H9 (cell line): ENCODE measurements at regions not wholly inside any gene's neighbourhood (a gene's known extent, or its start where the extent isn't known, plus 50 kb on each side); places are given as distances from the start of the nearest gene placed in this dataset.

Experiments used
- DNase-seq: peaks from one replicate; pipeline ENCODE4 v3.0.0-alpha.2; 2017
- H2AFZ ChIP-seq: one replicate; pipeline ENCODE4 v1.6.1; 2013; ENCODE audit warnings: mild to moderate bottlenecking, low read length, control low read depth, moderate library complexity
- H2AK5ac ChIP-seq: 2 replicates; pipeline ENCODE4 v1.6.1; 2013; ENCODE audit warnings: low read length, control low read depth, mixed read lengths; ENCODE audit not compliant: insufficient read length
- H2BK120ac ChIP-seq: one replicate; pipeline ENCODE4 v1.6.1; 2013; ENCODE audit warnings: low read depth, mild to moderate bottlenecking, low read length, control low read depth, inconsistent platforms; ENCODE audit not compliant: poor library complexity, severe bottlenecking
- H2BK12ac ChIP-seq: 2 replicates; pipeline ENCODE4 v1.6.1; 2013; ENCODE audit warnings: low read length, control low read depth, mixed read lengths, low read depth; ENCODE audit not compliant: insufficient read length
- H2BK15ac ChIP-seq: 2 replicates; pipeline ENCODE4 v1.6.1; 2013; ENCODE audit warnings: low read depth, low read length, control low read depth
- H2BK20ac ChIP-seq: one replicate; pipeline ENCODE4 v1.6.1; 2013; ENCODE audit warnings: low read depth, mild to moderate bottlenecking, low read length, control low read depth, inconsistent platforms; ENCODE audit not compliant: poor library complexity, severe bottlenecking
- H2BK5ac ChIP-seq: 2 replicates; pipeline ENCODE4 v1.6.1; 2013; ENCODE audit warnings: low read length, control low read depth, mixed read lengths; ENCODE audit not compliant: insufficient read length
- H3K14ac ChIP-seq: 2 replicates; pipeline ENCODE4 v1.6.1; 2013; ENCODE audit warnings: low read length, control low read depth; ENCODE audit not compliant: insufficient read depth
- H3K18ac ChIP-seq: 2 replicates; pipeline ENCODE4 v1.6.1; 2013; ENCODE audit warnings: low read depth, mild to moderate bottlenecking, mixed read lengths, low read length, control low read depth; ENCODE audit not compliant: insufficient read length
- H3K23ac ChIP-seq: 2 replicates; pipeline ENCODE4 v1.6.1; 2013; ENCODE audit warnings: low read length, control low read depth, mixed read lengths, low read depth; ENCODE audit not compliant: insufficient read length
- H3K23me2 ChIP-seq: 2 replicates; pipeline ENCODE4 v1.6.1; 2013; ENCODE audit warnings: low read depth, mild to moderate bottlenecking, mixed read lengths, low read length, control low read depth; ENCODE audit not compliant: insufficient read length, poor library complexity, severe bottlenecking
- H3K27ac ChIP-seq: 2 replicates; pipeline ENCODE4 v1.5.1; 2013; ENCODE audit warnings: low read length, control low read depth, mixed read lengths, low read depth; ENCODE audit not compliant: insufficient read length
- H3K27me3 ChIP-seq: 2 replicates; pipeline ENCODE4 v1.6.1; 2013; ENCODE audit warnings: low read length, control low read depth, inconsistent platforms; ENCODE audit not compliant: insufficient read depth
- H3K4ac ChIP-seq: 2 replicates; pipeline ENCODE4 v1.6.1; 2013; ENCODE audit warnings: low read depth, mild to moderate bottlenecking, control low read depth, inconsistent platforms, low read length, moderate library complexity
- H3K4me1 ChIP-seq: 2 replicates; pipeline ENCODE4 v1.6.1; 2013; ENCODE audit warnings: low read length, control low read depth, inconsistent platforms; ENCODE audit not compliant: insufficient read depth
- H3K4me2 ChIP-seq: 2 replicates; pipeline ENCODE4 v1.6.1; 2013; ENCODE audit warnings: low read length, control low read depth, mixed read lengths; ENCODE audit not compliant: insufficient read length, insufficient read depth
- H3K56ac ChIP-seq: 2 replicates; pipeline ENCODE4 v1.6.1; 2013; ENCODE audit warnings: low read depth, mild to moderate bottlenecking, mixed read lengths, low read length, control low read depth; ENCODE audit not compliant: insufficient read length
- H3K79me1 ChIP-seq: 2 replicates; pipeline ENCODE4 v1.6.1; 2013; ENCODE audit warnings: low read depth, mild to moderate bottlenecking, moderate library complexity, low read length, control low read depth, inconsistent platforms; ENCODE audit not compliant: insufficient read depth, poor library complexity, severe bottlenecking
- H3K79me2 ChIP-seq: 2 replicates; pipeline ENCODE4 v1.6.1; 2013; ENCODE audit warnings: low read length, control low read depth, inconsistent platforms; ENCODE audit not compliant: insufficient read depth
- H3K9ac ChIP-seq: 2 replicates; pipeline ENCODE4 v1.6.1; 2013; ENCODE audit warnings: low read length, control low read depth, mixed read lengths; ENCODE audit not compliant: insufficient read length; ENCODE audit errors: extremely low read depth
- H3K9me3 ChIP-seq: one replicate; pipeline ENCODE4 v1.6.1; 2013; ENCODE audit warnings: low read depth, low read length, inconsistent platforms; ENCODE audit not compliant: control insufficient read depth
- H3T11ph ChIP-seq: one replicate; pipeline ENCODE4 v1.6.1; 2013; ENCODE audit warnings: mild to moderate bottlenecking, low read length, control low read depth, inconsistent platforms
- H4K20me1 ChIP-seq: one replicate; pipeline ENCODE4 v1.6.1; 2013; ENCODE audit not compliant: control insufficient read depth, insufficient read length, insufficient read depth
- H4K5ac ChIP-seq: 2 replicates; pipeline ENCODE4 v1.6.1; 2013; ENCODE audit warnings: low read depth, mild to moderate bottlenecking, mixed read lengths, low read length, control low read depth; ENCODE audit not compliant: insufficient read length
- H4K8ac ChIP-seq: replicated peaks from 2 replicates; pipeline ENCODE4 v1.6.1; 2013; ENCODE audit warnings: low read length, control low read depth, mixed read lengths, low read depth; ENCODE audit not compliant: insufficient read length
- H4K91ac ChIP-seq: 2 replicates; pipeline ENCODE4 v1.6.1; 2013; ENCODE audit warnings: low read depth, mild to moderate bottlenecking, moderate library complexity, mixed read lengths, low read length, control low read depth; ENCODE audit not compliant: insufficient read length
- H3K27ac Mint-ChIP-seq, 3 experiments: 2 replicates in 2 of 3; 3 replicates in 1 of 3; pipeline ENCODE4 v1.8.0; 2020 to 2021; ENCODE audit warnings: mixed read lengths in 3 of 3, mild to moderate bottlenecking in 1 of 3, moderate library complexity in 1 of 3
- H3K27me3 Mint-ChIP-seq: 2 replicates; pipeline ENCODE4 v1.8.0; 2021; ENCODE audit warnings: low read depth, mild to moderate bottlenecking, moderate library complexity, mixed read lengths
- H3K36me3 Mint-ChIP-seq, 3 experiments: 2 replicates in 2 of 3; 3 replicates in 1 of 3; pipeline ENCODE4 v1.8.0; 2020 to 2021; ENCODE audit warnings: low read depth in 3 of 3, mixed read lengths in 3 of 3; ENCODE audit not compliant: insufficient read depth in 1 of 3
- H3K4me1 Mint-ChIP-seq, 2 experiments: 2 replicates each; pipeline ENCODE4 v1.8.0; 2020; ENCODE audit warnings: mixed read lengths in 2 of 2
- H3K4me3 Mint-ChIP-seq, 2 experiments: 2 replicates in 1 of 2; 3 replicates in 1 of 2; pipeline ENCODE4 v1.8.0; 2020 to 2021; ENCODE audit warnings: mild to moderate bottlenecking in 2 of 2, mixed read lengths in 2 of 2, moderate library complexity in 1 of 2
- H3K9me3 Mint-ChIP-seq, 2 experiments: 2 replicates in 1 of 2; 3 replicates in 1 of 2; pipeline ENCODE4 v1.8.0; 2020; ENCODE audit warnings: mild to moderate bottlenecking in 2 of 2, mixed read lengths in 2 of 2, moderate library complexity in 1 of 2
- CTCF ChIP-seq: fragments of 200-600 bp; sonication (generic); conservative IDR thresholded peaks from 3 replicates; pipeline ENCODE4 v1.8.0; 2021; ENCODE audit warnings: antibody characterized with exemption, mild to moderate bottlenecking
- WGBS: extraction: QIAGEN DNeasy Blood & Tissue Kit; methylation state at CpG from one replicate; pipeline ENCODE4 v1.1.7; 2013; ENCODE audit warnings: missing lambda C conversion rate, low lambda C conversion rate, mixed read lengths; ENCODE audit not compliant: insufficient read length; ENCODE audit errors: extremely low coverage; 5-methylcytosine and 5-hydroxymethylcytosine counted together

- no peak overlapping the region for H3K18ac ChIP-seq
- no peaks in the 10 kb centered on the region for H3K79me1 ChIP-seq
- H2BK20ac ChIP-seq, result no peak overlapping the region
- no peak for DNase-seq
- no peak overlapping the region for H4K5ac ChIP-seq
- no peak overlapping the region for H2BK5ac ChIP-seq
- H2BK12ac ChIP-seq, result no peak overlapping the region
- Mint-ChIP-seq H3K27ac (no peak overlapping the region), H3K9me3 (no peaks in the 10 kb centered on the region), H3K4me1 (no peaks in the 10 kb centered on the region), H3K4me3 (no peak overlapping the region), H3K36me3 (no peaks in the 10 kb centered on the region), H3K27me3 (peaks cover 8% of the 10 kb centered on the region)
- no peaks in the 10 kb centered on the region for H3K23me2 ChIP-seq
- no peaks in the 10 kb centered on the region for H3K4me1 ChIP-seq
- no peak for TF ChIP-seq CTCF
- no peak overlapping the region; the same call in 1 of the 2 replicates for H3K14ac ChIP-seq
- H2BK120ac ChIP-seq, result no peak overlapping the region
- no CpG with 5 or more reads among the region's 22 CpGs for WGBS
- no peak overlapping the region for H3K4ac ChIP-seq
- H2AK5ac ChIP-seq, result no peak overlapping the region
- H4K91ac ChIP-seq, result no peak overlapping the region
- H4K20me1 ChIP-seq, result no peaks in the 10 kb centered on the region
- no peak overlapping the region for H3T11ph ChIP-seq
- H3K23ac ChIP-seq, result no peak overlapping the region
- H3K27me3 ChIP-seq, result no peaks in the 10 kb centered on the region
- no peak overlapping the region for H2BK15ac ChIP-seq
- no peak overlapping the region for H3K9ac ChIP-seq
- H3K4me2 ChIP-seq, result no peak overlapping the region
- no peak overlapping the region for H3K56ac ChIP-seq
- H3K27ac ChIP-seq, result no peak overlapping the region
- H3K9me3 ChIP-seq, result no peaks in the 10 kb centered on the region
- H2AFZ ChIP-seq, result no peak overlapping the region
- no peaks in the 10 kb centered on the region for H3K79me2 ChIP-seq
- no peak overlapping the region for H4K8ac ChIP-seq
Measured at GRCh38 chr3:11908981-11909698, 62.5 kb upstream of the TAMM41 start.
